Stimulated activated naive CD4-positive, alpha-beta T cell treated with Interleukin-2 at 50 U/mL for 16 hours (primary cell): ENCODE measurements at regions not wholly inside any gene's neighbourhood (a gene's known extent, or its start where the extent isn't known, plus 50 kb on each side); places are given as distances from the start of the nearest gene placed in this dataset.

Experiments
- DNase-seq: peaks from one replicate; lab custom pipeline; 2025; lab: John Stamatoyannopoulos, UW

DNA sequence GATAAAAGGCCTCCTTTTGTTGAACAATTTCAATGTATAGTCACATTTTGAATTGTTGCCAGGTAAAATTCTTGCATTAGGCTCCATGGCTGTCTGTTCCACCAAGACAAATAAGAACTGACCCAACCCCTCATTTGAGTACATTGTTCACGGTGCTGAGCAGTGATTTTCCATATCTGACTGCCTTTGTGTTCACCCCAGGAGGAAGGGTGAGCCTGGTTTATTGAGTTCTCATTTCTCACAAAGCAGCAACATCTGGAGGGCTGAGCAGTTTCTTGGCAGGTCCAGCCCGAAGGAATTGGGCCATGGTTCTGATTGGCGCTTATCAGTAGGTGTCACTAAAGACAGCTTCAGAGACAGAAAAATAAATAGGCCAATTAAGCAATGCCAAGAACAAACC lies 149.1 kb downstream of the BMP4 start:
- DNase-seq: no peak

DNA sequence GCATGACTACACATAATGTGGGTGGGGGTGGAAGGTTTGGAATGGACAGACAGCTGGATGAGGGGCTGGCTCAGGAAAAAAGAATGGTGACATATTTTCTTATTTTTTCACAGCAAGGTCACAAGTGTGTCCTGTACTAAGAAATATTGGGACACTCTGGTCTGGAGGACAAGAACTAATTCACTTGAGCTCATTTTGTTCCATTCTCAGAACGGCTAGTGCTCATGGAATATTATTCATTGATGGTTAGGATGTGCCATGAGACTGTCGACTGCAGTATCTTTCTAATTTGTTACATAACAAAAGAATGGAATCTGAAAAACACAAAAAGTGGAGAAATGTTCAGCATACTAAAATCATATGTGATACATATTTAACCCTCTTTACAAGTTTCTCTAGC lies 149.5 kb downstream of the BMP4 start:
- DNase-seq: no peak

DNA sequence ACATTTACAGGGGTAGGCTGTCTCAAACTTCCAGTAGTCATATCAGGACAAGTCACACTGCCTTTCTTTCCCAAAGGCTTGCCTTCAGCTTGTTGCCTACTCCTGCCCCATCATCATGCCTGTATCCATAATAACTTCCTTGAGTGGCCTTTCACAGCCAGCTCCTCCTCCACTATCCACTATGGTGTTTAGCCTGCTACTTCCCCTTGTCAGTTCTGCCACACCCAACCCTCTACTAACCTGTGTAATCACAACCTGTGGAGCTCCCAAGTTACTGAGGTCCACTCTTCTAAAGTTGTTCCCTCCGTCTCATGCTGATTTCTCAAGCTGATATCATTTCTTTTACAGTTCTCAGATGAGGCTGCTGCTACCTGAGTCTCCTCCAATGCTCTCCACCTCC lies 159.9 kb downstream of the BMP4 start:
- no peak for DNase-seq

- no peak for DNase-seq
Measured at GRCh38 chr14:53793790-53794505, 162.7 kb downstream of the BMP4 start.

DNA sequence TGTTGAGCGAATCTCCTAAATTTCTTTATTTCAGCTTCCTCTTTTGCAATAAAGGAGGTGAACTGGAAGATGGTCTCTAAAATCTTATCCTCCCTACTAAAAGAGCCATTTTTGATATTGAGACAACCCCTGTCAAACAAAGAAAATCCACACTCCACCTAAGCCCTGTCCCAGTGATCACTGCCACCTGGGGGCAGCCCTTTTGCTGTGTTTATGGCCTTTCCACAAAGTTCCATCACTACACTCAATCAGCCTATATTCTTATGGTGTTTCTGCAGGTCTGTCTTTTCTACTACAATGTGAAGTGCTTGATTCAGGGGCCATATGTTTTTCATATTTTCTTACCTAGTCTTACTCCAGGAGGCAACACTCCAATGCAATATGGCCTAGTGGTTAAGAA lies 163.7 kb downstream of the BMP4 start:
- no peak for DNase-seq

DNA sequence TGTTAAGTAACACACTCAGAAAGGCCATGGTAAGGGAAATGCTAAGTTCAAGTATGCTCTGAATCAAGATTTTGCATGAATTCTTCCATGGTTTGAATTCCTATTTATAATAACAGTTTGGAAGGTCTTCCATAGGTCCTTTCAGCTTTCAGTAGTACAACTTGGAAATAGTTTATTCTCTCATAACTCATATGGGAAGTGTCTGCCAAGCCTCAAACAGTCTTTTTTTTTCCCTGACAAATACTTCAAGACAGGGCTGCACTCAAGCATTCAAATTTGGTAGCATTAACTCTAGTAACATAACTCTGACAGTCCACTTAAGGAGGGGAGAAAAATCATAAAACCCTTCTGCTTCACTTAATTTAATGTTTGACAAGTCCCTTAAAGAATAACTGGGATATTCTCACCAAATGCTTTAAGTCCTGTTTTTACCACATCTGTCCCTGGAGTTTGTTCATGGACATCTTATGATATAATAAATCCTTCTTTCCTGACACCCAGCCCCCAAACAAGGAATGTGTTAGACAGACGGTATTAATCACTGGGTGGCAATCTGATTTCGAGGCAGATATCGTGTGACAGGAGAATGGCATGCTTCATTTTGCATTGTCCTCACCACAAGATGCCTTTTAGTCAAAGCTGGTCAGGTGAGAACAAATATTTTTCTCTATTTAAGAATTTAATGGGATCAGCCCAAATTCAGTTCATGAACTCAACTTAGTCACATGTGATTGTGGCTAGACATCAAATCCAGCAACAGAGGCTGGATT lies 165.7 kb downstream of the BMP4 start:
- DNase-seq: no peak

DNA sequence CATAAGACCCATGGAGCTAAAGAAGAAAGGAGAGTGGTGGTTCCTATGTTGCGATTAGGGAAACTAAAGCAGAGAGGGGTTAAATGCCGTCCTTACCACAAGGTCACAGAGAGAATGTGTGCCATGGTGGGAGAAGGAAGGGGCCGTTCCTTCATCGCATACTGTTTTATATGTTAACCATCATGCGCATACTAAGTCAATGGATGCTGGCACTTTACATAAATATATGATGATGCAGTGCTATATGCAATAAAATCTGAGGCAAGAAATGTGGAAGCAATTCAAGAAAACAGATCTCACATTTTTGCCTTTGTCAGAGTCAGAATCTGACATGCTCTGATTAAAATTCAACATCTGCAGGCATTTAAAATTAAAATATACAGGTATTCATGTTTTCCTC lies 168.1 kb downstream of the BMP4 start:
- DNase-seq: no peak

DNA sequence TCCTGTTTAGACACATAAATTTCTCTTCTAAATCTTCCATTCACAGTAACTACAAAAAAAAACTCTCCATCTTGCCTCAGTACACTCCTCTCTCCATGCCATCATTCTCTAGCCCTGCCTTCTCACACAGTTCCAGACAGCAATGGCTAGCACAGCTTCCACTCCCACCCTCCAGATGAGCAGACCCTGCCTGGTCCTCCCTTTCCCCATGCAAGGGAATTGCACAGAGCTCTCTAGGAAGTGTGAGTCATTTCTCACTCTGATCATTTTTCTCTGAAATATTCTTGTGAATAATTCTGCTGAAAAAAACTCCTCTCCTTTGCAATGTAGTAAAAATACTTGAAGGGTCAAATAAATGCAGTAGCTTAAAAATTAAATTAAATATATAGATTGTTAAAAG lies 170.6 kb downstream of the BMP4 start:
- no peak for DNase-seq

- DNase-seq: no peak
Measured at GRCh38 chr14:53784688-53785087, 171.9 kb downstream of the BMP4 start.

DNA sequence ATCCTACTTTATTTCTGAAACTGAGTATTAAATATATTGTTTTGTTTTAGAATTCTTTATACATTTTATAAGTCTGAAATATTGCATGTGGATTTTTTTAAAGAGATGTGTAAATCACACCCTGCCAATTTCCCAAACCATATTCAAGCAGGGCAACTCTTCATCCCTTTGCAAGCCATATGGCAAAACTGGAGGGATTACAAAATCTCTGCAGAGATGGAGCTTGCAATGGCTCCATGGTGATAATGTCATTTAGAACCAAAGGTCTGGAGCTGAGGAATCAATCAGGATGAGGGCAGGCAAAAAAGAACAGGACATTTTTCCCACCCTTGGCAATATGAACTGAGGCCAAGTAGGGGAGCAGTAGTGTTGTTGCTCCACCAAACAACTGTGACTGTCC lies 173.4 kb downstream of the BMP4 start:
- no peak for DNase-seq

- no peak for DNase-seq
Measured at GRCh38 chr14:53780051-53780555, 176.5 kb downstream of the BMP4 start.

GRCh38 chr14:53779301-53779700 lies 177.3 kb downstream of the BMP4 start:
- no peak for DNase-seq

- no peak for DNase-seq
Measured at GRCh38 chr14:53778263-53778662, 178.4 kb downstream of the BMP4 start.

DNA sequence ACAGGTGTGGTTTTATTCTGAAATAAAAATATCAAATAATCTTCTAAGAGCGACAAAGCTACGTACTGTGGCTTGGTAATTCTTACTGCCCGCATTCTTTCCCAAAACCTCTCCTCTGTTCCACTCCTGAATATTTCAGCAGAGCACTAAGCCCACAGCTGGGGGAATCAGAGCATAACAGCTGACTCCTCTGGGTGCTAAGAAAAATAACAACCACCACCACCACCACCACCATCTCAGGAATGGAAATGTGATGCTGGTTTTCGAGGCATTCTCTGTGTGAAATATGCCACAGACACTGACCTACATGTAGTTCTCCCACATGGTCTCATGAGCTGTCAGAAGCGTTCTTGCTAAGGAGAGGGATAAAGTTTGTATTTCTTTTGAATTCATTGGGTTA lies 183.7 kb downstream of the BMP4 start:
- DNase-seq: no peak

DNA sequence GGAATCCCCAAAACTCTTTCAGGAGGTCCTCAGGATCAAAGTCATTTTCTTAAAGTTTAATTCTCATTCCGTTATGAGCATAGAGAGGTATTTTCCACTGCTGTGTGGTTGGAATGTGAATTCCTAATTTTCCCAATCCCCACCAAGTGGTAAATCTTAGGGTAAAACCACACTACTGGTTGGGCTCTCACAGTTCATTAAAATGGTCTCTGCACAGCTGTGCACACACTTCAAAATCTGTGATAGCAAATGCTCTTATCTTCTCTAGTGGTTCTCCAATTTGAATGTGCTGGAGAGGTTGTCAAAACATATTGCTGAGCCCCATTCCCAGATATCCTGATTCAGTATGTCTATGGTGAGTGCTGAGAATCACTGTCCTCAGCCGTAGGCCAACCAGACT lies 189.1 kb downstream of the BMP4 start:
- no peak for DNase-seq

DNA sequence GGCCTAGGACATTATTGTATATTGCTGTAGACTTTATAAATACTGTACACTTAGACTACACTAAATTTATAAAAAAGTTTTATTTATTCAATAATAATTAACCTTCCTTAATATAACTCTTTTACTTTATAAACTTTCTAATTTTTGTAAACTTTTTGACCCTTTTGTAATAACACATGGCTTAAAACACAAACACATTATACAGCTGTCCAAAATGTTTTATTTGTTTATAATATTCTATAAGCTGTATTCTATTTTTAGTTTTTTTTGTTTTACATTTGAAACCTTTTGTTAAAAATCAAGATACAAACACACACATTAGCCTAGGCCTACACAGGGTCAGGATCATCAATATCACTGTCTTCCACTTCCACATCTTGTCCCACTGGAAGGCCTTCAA lies 190.0 kb downstream of the BMP4 start:
- DNase-seq: no peak

DNA sequence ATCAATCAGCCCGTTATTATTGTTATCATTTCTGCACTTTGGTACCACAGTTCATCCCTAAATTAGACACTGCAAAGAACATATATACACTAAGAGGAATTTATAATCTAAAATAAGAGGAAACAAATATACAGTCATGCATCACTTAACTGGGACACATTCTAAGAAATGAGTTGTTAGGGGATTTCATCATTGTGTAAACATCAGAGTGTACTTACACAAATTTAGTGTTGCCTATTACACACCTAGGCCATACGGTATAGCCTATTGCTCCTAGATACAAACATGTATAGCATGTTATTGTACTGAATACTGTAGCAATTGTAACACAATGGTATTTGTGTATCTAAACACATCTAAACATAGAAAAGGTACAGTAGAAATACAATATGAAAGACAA lies 190.5 kb downstream of the BMP4 start:
- no peak for DNase-seq

- no peak for DNase-seq
Measured at GRCh38 chr14:53764846-53765245, 191.8 kb downstream of the BMP4 start.

GRCh38 chr14:53758141-53758540 lies 198.5 kb downstream of the BMP4 start:
- no peak for DNase-seq

GRCh38 chr14:53757732-53758131 lies 198.9 kb downstream of the BMP4 start:
- DNase-seq: no peak

DNA sequence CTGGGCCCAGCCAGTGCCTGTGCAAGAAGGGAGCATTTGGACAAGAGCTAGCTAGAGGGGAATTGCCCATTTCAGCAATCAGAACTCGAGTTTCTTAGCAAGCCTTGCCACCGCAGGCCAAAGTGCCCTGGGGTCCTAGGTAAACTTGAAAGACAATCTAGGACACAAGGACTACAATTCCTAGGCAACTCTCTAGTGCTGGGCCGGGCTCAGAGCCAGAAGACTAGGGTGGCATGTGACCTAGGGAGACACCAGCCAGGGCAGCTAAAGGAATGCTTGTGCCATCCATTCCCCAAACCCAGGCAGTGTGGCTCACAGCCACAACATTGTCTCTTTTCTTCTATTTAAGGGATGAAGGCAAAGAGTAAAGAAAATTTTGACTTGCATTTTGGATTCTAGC lies 205.0 kb downstream of the BMP4 start:
- no peak for DNase-seq

DNA sequence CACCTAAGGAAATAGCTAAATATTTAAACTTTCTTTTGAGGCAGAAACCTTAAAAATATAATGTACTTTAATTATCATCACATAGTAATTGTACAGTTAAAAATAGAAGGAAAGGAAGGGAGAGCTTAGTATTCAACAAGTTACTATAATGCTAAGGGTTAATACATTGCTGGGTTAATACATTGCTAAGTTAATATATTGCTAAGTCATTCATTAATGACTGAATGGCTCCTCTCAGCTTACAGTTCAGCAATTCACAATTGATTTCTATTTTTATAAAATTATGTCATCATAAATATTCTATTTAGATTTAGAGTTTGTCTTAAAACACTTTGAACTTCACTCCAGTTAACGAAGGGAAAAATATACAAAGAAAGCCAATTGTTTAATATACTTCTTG lies 207.9 kb downstream of the BMP4 start:
- DNase-seq: no peak

- no peak for DNase-seq
Measured at GRCh38 chr14:53744857-53745256, 211.8 kb downstream of the BMP4 start.

GRCh38 chr14:53743371-53743770 lies 213.3 kb downstream of the BMP4 start:
- DNase-seq: no peak
